Stomach (tissue), 4 donors: ENCODE measurements at regions not wholly inside any gene's neighbourhood (a gene's known extent, or its start where the extent isn't known, plus 50 kb on each side); places are given as distances from the start of the nearest gene placed in this dataset.

Source experiments
- CTCF ChIP-seq, 7 experiments: fragments of 450-650 bp in 4 of 7; fragments of 200-600 bp in 3 of 7; sonication (generic) in 3 of 7; IDR thresholded peaks; one replicate each; pipeline ENCODE4 v1.5.1; 2016 to 2019; ENCODE audit warnings: antibody characterized with exemption in 7 of 7, control low read depth in 2 of 7, mild to moderate bottlenecking in 1 of 7
- POLR2A ChIP-seq, 4 donors: fragments of 450-650 bp; IDR thresholded peaks; one replicate each; pipeline ENCODE4 v1.6.1; 2016; ENCODE audit warnings: antibody characterized with exemption in 4 of 4, control low read depth in 2 of 4, mild to moderate bottlenecking in 1 of 4, moderate library complexity in 1 of 4

DNA sequence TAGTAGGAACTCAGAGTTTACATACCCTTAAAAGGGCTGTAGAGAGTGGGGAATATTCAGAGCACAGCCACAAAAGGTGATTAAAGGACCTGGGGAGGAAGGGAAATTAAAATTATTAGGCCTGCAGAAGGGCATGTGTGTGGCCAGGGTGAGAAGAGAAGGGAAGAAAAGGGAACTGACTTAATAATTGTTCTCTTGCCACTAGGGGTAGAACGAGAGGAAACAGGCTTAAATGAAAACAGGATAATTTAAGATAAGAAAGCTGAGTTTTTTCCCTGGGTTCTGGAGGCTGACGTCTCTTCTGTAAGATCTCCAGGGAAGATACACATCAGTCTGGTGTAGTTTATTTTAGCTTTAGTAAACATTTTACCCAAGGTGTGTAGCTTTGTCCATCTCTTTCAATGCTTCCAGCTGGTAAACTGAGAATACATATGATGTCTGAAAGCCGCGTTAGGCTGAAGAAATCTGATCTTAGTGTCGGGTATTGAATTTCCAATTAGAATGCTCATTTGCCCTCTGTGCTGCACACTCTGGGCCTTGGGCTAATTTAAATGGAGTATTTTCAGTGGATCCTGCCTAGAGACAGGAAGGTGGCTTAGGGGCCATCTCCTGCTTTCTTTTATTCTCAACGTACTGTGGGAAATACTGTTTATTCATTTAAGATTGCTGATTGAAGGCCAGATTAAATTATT, 416.8 kb downstream of the TMEM38B start:
- TF ChIP-seq CTCF (IDR thresholded peaks at IDR 0.05) (no peak), POLR2A (IDR thresholded peaks at IDR 0.05) (no peak)
